ENCODE measurements at regions not wholly inside any gene's neighbourhood (a gene's known extent, or its start where the extent isn't known, plus 50 kb on each side); places are given as distances from the start of the nearest gene placed in this dataset.

DNA sequence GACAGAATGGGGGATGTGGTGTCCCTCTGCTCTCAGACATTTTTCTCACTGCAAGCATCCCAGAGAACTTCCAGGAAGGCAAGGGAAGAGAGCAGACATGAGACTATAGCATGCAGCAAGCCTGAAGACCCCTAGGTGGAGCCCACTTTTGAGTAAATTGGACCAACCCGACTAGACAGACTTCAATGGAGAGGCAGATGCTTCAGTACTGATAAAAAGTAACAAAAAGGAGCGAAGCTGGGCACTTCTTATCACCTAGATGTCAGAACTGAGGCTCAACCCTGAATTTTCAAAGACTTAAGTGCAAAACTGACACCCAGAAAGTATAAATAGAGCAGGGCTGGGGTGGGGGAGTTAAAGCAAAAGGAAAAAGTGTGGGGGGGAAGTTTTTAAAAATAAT is 130.8 kb downstream of the PMP22 start:
- Histone ChIP-seq H3K27ac (ENCODE audit: low read depth, low read length) (no peak overlapping the region), H3K4me3 (ENCODE audit: low read depth in 1 of 2, low read length in 2 of 2) (no peak overlapping the region), H3K36me3 (ENCODE audit: control insufficient read depth in 1 of 2, insufficient read depth in 2 of 2, low read length in 2 of 2) (no peaks in the 10 kb centered on the region), H3K4me1 (ENCODE audit: control insufficient read depth in 1 of 2, insufficient read depth in 2 of 2, low read length in 2 of 2) (no peaks in the 10 kb centered on the region), H3K9ac (ENCODE audit: low read depth in 1 of 2, low read length in 2 of 2) (no peak overlapping the region), H3K9me3 (ENCODE audit: control insufficient read depth in 1 of 2, low read length in 2 of 2) (no peaks in the 10 kb centered on the region), H3K27me3 (ENCODE audit: control insufficient read depth in 1 of 2, insufficient read depth in 2 of 2, low read length in 2 of 2) (no peaks in the 10 kb centered on the region)

DNA sequence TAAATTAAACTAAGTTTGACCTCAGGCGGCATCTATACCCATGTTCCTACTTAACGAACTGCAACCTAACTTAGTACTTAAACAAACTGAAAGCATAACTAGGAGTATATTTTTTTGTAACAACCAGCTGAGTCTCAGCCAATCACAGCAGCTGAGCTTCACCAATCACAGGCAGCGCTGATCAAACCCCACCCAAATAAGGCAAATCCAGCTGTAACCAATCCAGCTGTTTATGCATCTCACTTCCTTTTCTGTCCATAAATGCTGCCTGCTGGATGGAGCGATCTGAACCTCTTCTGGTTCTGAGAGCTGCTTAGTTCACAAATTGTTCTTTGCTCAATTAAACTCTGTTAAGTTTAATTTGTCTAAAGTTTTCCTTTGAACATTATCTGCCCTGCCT is 131.3 kb downstream of the PMP22 start:
- Histone ChIP-seq H3K27me3 (ENCODE audit: control insufficient read depth in 1 of 2, insufficient read depth in 2 of 2, low read length in 2 of 2) (no peaks in the 10 kb centered on the region), H3K36me3 (ENCODE audit: control insufficient read depth in 1 of 2, insufficient read depth in 2 of 2, low read length in 2 of 2) (no peaks in the 10 kb centered on the region), H3K4me1 (ENCODE audit: control insufficient read depth in 1 of 2, insufficient read depth in 2 of 2, low read length in 2 of 2) (no peaks in the 10 kb centered on the region), H3K27ac (ENCODE audit: low read depth, low read length) (no peak overlapping the region), H3K4me3 (ENCODE audit: low read depth in 1 of 2, low read length in 2 of 2) (no peak overlapping the region), H3K9ac (ENCODE audit: low read depth in 1 of 2, low read length in 2 of 2) (no peak overlapping the region), H3K9me3 (ENCODE audit: control insufficient read depth in 1 of 2, low read length in 2 of 2) (no peaks in the 10 kb centered on the region)

DNA sequence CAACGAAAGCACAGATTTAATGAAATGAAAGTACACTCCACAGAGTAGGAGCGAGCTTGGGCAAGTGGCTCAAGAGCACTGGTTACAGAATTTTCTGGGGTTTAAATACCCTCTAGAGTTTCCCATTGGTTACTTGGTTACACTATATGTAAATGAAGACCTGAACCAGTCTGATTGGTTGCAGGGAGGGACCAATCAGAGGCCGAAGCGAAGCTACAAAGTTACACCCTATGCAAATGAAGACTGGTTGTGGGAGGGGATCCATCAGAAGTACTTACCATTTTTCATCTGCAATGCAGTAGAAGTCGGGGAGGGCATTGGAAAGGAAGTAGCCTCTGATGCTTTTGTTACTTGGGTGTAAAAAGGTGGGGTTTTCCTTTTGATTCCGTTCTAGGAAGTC is 132.0 kb downstream of the PMP22 start:
- Histone ChIP-seq H3K27ac (ENCODE audit: low read depth, low read length) (no peak overlapping the region), H3K27me3 (ENCODE audit: control insufficient read depth in 1 of 2, insufficient read depth in 2 of 2, low read length in 2 of 2) (no peaks in the 10 kb centered on the region), H3K4me3 (ENCODE audit: low read depth in 1 of 2, low read length in 2 of 2) (no peak overlapping the region), H3K9ac (ENCODE audit: low read depth in 1 of 2, low read length in 2 of 2) (no peak overlapping the region), H3K4me1 (ENCODE audit: control insufficient read depth in 1 of 2, insufficient read depth in 2 of 2, low read length in 2 of 2) (no peaks in the 10 kb centered on the region), H3K9me3 (ENCODE audit: control insufficient read depth in 1 of 2, low read length in 2 of 2) (no peaks in the 10 kb centered on the region), H3K36me3 (ENCODE audit: control insufficient read depth in 1 of 2, insufficient read depth in 2 of 2, low read length in 2 of 2) (no peaks in the 10 kb centered on the region)

DNA sequence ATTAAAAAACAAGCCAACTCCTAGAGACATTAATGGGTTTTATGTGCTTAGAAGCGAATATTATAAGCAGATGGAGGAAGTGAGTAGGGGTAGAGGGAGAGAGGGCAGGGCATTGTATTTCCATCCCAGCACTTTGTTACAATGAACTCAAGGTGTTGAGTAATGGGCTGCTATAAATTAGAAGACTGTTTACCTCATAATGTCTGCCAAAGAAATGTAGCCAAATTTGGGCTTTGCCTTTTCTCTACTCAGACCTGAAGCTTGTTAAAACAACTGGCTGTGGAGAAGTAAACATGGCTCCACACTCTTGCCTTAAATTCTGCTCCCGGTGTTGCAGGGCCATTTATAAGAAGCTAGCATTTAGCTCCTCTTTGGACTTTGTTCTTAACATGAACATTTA is 134.7 kb downstream of the PMP22 start:
- no peaks in the 10 kb centered on the region for H3K4me1 ChIP-seq (ENCODE audit: control insufficient read depth in 1 of 2, insufficient read depth in 2 of 2, low read length in 2 of 2)
- H3K27ac ChIP-seq (ENCODE audit: low read depth, low read length) = no peak overlapping the region

DNA sequence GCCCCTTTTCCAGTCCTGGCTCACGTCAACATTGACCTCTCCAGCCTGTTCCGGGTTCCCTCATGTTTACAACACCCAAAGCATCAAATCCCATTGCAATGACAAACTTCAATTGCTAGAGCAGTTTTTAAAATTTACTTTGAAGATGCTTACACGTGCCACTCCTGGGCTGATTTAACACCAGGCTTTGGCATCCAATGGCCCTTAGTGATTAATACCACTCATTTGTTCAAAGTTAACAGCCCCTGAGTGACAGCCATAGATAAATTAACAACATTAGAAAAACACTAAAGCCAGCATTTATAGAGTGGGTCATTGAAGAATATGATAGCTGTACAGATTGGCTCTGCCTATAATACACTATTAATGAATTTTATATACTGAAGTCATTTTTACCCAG is 135.1 kb downstream of the PMP22 start:
- Histone ChIP-seq H3K9ac (ENCODE audit: low read depth in 1 of 2, low read length in 2 of 2) (no peak overlapping the region), H3K9me3 (ENCODE audit: control insufficient read depth in 1 of 2, low read length in 2 of 2) (no peaks in the 10 kb centered on the region), H3K27me3 (ENCODE audit: control insufficient read depth in 1 of 2, insufficient read depth in 2 of 2, low read length in 2 of 2) (no peaks in the 10 kb centered on the region), H3K4me1 (ENCODE audit: control insufficient read depth in 1 of 2, insufficient read depth in 2 of 2, low read length in 2 of 2) (no peaks in the 10 kb centered on the region), H3K27ac (ENCODE audit: low read depth, low read length) (no peak overlapping the region), H3K4me3 (ENCODE audit: low read depth in 1 of 2, low read length in 2 of 2) (no peak overlapping the region), H3K36me3 (ENCODE audit: control insufficient read depth in 1 of 2, insufficient read depth in 2 of 2, low read length in 2 of 2) (no peaks in the 10 kb centered on the region)

More for the DNA sequence above, 134.7 kb downstream of the PMP22 start:
- Histone ChIP-seq H3K27me3 (ENCODE audit: control insufficient read depth in 1 of 2, insufficient read depth in 2 of 2, low read length in 2 of 2) (no peaks in the 10 kb centered on the region), H3K9ac (ENCODE audit: low read depth in 1 of 2, low read length in 2 of 2) (no peak overlapping the region), H3K36me3 (ENCODE audit: control insufficient read depth in 1 of 2, insufficient read depth in 2 of 2, low read length in 2 of 2) (no peaks in the 10 kb centered on the region), H3K9me3 (ENCODE audit: control insufficient read depth in 1 of 2, low read length in 2 of 2) (no peaks in the 10 kb centered on the region), H3K4me3 (ENCODE audit: low read depth in 1 of 2, low read length in 2 of 2) (no peak overlapping the region)

DNA sequence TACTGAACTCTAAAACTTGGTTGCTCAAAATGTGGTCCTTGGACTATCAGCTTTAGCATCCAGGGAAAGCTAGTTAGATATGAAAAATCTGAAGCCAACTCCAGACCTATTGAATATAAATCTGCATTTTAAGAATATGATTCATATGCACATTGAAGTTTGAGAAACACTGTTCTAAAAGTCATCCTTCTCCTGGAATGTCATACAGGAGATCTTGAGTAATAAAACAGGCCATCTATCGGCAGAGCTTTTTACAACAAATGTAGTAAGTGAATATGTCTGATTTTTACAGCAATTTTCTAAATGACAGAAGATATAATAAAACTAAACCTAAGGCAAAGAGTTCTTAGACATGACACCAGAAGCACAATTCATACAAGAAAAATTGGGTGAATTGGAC is 140.4 kb downstream of the PMP22 start:
- Histone ChIP-seq H3K4me1 (ENCODE audit: control insufficient read depth in 1 of 2, insufficient read depth in 2 of 2, low read length in 2 of 2) (no peaks in the 10 kb centered on the region), H3K27me3 (ENCODE audit: control insufficient read depth in 1 of 2, insufficient read depth in 2 of 2, low read length in 2 of 2) (no peaks in the 10 kb centered on the region), H3K36me3 (ENCODE audit: control insufficient read depth in 1 of 2, insufficient read depth in 2 of 2, low read length in 2 of 2) (no peaks in the 10 kb centered on the region), H3K9ac (ENCODE audit: low read depth in 1 of 2, low read length in 2 of 2) (no peak overlapping the region), H3K4me3 (ENCODE audit: low read depth in 1 of 2, low read length in 2 of 2) (no peak overlapping the region), H3K9me3 (ENCODE audit: control insufficient read depth in 1 of 2, low read length in 2 of 2) (no peaks in the 10 kb centered on the region), H3K27ac (ENCODE audit: low read depth, low read length) (no peak overlapping the region)

DNA sequence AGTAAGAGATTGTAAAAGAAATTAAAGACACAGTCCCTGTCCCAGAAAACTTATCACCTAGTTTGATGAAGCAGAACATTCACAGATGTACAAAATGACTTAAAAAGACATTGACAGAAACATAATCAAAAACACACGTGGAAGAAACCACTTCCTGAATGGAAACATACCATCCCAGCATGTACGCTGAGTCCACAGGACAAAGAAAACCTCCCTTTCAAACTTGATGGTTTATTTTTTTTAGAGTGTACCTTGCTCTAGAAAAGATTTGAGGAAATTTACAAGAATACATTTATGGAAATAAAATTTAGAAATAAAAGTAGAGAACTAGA is 140.9 kb downstream of the PMP22 start:
- H3K27ac ChIP-seq (ENCODE audit: low read depth, low read length) = no peak overlapping the region
- H3K9me3 ChIP-seq (ENCODE audit: control insufficient read depth in 1 of 2, low read length in 2 of 2) = no peaks in the 10 kb centered on the region
- H3K9ac ChIP-seq (ENCODE audit: low read depth in 1 of 2, low read length in 2 of 2) = no peak overlapping the region
- H3K4me1 ChIP-seq (ENCODE audit: control insufficient read depth in 1 of 2, insufficient read depth in 2 of 2, low read length in 2 of 2) = no peaks in the 10 kb centered on the region
- H3K4me3 ChIP-seq (ENCODE audit: low read depth in 1 of 2, low read length in 2 of 2) = no peak overlapping the region
- H3K36me3 ChIP-seq (ENCODE audit: control insufficient read depth in 1 of 2, insufficient read depth in 2 of 2, low read length in 2 of 2) = no peaks in the 10 kb centered on the region
- no peaks in the 10 kb centered on the region for H3K27me3 ChIP-seq (ENCODE audit: control insufficient read depth in 1 of 2, insufficient read depth in 2 of 2, low read length in 2 of 2)

DNA sequence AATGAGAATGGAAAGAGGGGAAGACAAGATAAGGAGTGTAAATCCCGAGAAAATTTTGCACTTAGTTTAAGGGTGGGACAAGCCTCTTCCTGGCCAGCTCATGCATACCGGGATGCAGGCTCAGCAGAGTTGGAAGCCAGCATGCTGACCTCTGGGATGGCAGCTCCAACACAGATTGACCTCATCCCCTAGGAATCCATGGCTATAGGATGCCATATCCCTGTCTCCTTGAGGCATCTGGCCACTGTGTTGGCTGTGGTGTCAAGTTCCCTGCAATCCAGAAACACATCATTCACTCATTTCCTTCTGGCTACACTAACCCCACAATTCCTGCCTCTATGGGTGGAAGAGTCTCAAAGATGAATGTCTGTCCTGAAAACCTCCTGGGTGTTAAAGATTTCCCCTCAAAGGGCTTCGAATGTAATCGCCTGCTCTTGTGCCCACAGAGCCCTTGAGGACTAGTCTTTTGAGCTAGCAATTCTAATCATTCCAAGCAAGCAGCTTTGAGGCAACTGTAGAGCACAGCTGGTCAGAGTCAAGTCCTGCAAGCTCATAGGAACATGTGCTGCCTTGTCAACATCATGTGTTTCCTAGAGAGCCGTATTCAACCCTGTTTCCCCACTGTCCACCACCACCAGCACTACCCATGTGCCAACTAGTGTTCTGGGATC is 141.4 kb downstream of the PMP22 start:
- H3K27ac ChIP-seq (ENCODE audit: low read depth, low read length) = no peak overlapping the region
- H3K9ac ChIP-seq (ENCODE audit: low read depth in 1 of 2, low read length in 2 of 2) = no peak overlapping the region
- H3K4me3 ChIP-seq (ENCODE audit: low read depth in 1 of 2, low read length in 2 of 2) = no peak overlapping the region
- no peaks in the 10 kb centered on the region for H3K36me3 ChIP-seq (ENCODE audit: control insufficient read depth in 1 of 2, insufficient read depth in 2 of 2, low read length in 2 of 2)
- no peaks in the 10 kb centered on the region for H3K4me1 ChIP-seq (ENCODE audit: control insufficient read depth in 1 of 2, insufficient read depth in 2 of 2, low read length in 2 of 2)
- no peaks in the 10 kb centered on the region for H3K9me3 ChIP-seq (ENCODE audit: control insufficient read depth in 1 of 2, low read length in 2 of 2)
- H3K27me3 ChIP-seq (ENCODE audit: control insufficient read depth in 1 of 2, insufficient read depth in 2 of 2, low read length in 2 of 2) = no peaks in the 10 kb centered on the region

DNA sequence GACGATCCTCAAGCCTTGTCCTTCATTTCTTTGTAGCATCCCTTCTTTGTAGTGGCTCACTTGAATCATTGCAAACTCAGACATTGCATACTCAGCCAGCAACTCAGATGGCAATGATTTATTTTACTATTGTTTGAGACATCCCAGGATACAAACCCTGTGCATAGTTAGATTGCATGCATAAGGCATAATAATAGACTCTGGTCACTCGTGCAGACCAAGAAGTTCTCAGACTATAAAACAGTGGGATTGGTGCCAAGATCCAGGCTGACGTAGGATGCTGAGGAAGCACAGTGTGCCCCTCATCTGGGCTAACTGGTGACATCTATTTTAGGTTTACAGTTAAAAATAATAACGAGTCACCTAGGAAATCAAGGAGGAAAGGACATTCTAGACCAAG is 142.3 kb downstream of the PMP22 start:
- H3K36me3 ChIP-seq (ENCODE audit: control insufficient read depth in 1 of 2, insufficient read depth in 2 of 2, low read length in 2 of 2) = no peaks in the 10 kb centered on the region
- no peaks in the 10 kb centered on the region for H3K27me3 ChIP-seq (ENCODE audit: control insufficient read depth in 1 of 2, insufficient read depth in 2 of 2, low read length in 2 of 2)
- no peak overlapping the region for H3K4me3 ChIP-seq (ENCODE audit: low read depth in 1 of 2, low read length in 2 of 2)
- H3K27ac ChIP-seq (ENCODE audit: low read depth, low read length) = no peak overlapping the region
- H3K9me3 ChIP-seq (ENCODE audit: control insufficient read depth in 1 of 2, low read length in 2 of 2) = no peaks in the 10 kb centered on the region
- H3K9ac ChIP-seq (ENCODE audit: low read depth in 1 of 2, low read length in 2 of 2) = no peak overlapping the region
- no peaks in the 10 kb centered on the region for H3K4me1 ChIP-seq (ENCODE audit: control insufficient read depth in 1 of 2, insufficient read depth in 2 of 2, low read length in 2 of 2)

DNA sequence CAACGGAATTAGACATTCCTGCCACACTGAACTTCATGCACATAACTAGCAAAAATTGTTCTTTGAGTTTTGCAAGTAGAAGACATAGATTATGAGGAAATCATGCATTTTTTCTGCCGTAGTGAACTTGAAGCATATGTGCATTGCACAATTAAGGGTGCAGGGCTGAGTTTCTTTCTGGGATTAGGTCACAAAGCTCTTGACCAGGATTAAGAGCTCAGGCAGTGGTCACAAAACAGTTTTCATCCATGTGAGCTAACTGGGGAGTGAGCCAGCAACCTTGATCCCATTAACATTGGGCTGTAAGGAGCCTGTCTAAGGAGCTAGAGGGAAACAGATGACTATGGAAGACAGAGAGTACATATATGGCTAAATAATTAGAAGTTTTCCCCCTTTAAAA is 143.7 kb downstream of the PMP22 start:
- no peak overlapping the region for H3K4me3 ChIP-seq (ENCODE audit: low read depth in 1 of 2, low read length in 2 of 2)
- no peaks in the 10 kb centered on the region for H3K36me3 ChIP-seq (ENCODE audit: control insufficient read depth in 1 of 2, insufficient read depth in 2 of 2, low read length in 2 of 2)
- H3K27ac ChIP-seq (ENCODE audit: low read depth, low read length) = no peak overlapping the region
- no peaks in the 10 kb centered on the region for H3K4me1 ChIP-seq (ENCODE audit: control insufficient read depth in 1 of 2, insufficient read depth in 2 of 2, low read length in 2 of 2)
- H3K9ac ChIP-seq (ENCODE audit: low read depth in 1 of 2, low read length in 2 of 2) = no peak overlapping the region
- H3K27me3 ChIP-seq (ENCODE audit: control insufficient read depth in 1 of 2, insufficient read depth in 2 of 2, low read length in 2 of 2) = no peaks in the 10 kb centered on the region
- no peaks in the 10 kb centered on the region for H3K9me3 ChIP-seq (ENCODE audit: control insufficient read depth in 1 of 2, low read length in 2 of 2)

DNA sequence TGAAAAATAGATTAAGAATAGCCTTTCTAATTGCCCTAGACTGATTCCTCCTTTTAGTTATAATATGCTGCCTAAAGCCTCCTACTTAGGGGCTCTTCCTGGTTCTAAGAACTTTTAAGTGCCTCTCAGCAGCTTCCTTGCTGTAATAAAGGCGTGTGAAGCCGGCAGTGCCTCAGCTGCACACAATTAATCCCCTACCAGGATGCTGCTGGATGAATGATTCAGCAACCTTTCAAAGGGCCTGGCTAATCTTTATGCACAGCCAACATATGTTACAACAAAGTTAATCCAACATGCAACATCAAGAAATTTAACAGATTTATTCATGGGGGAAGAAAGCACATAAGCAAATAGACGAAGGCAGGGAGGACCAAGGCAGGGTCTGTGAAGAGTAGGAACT is 145.2 kb downstream of the PMP22 start:
- H3K36me3 ChIP-seq (ENCODE audit: control insufficient read depth in 1 of 2, insufficient read depth in 2 of 2, low read length in 2 of 2) = no peaks in the 10 kb centered on the region
- H3K4me1 ChIP-seq (ENCODE audit: control insufficient read depth in 1 of 2, insufficient read depth in 2 of 2, low read length in 2 of 2) = no peaks in the 10 kb centered on the region

More for the DNA sequence above, 145.2 kb downstream of the PMP22 start:
- Histone ChIP-seq H3K9me3 (ENCODE audit: control insufficient read depth in 1 of 2, low read length in 2 of 2) (no peaks in the 10 kb centered on the region), H3K27me3 (ENCODE audit: control insufficient read depth in 1 of 2, insufficient read depth in 2 of 2, low read length in 2 of 2) (no peaks in the 10 kb centered on the region), H3K27ac (ENCODE audit: low read depth, low read length) (no peak overlapping the region), H3K9ac (ENCODE audit: low read depth in 1 of 2, low read length in 2 of 2) (no peak overlapping the region), H3K4me3 (ENCODE audit: low read depth in 1 of 2, low read length in 2 of 2) (no peak overlapping the region)
